Psoas muscle (tissue), 7 donors: ENCODE measurements at regions not wholly inside any gene's neighbourhood (a gene's known extent, or its start where the extent isn't known, plus 50 kb on each side); places are given as distances from the start of the nearest gene placed in this dataset.

ENCODE experiments used
- ATAC-seq, 4 donors: fragments of 200-7000 bp; cut with Tn5 transposase; one replicate each; pipeline ENCODE4 v1.9.1; 2020; ENCODE audit warnings: moderate library complexity in 3 of 4, mild to moderate bottlenecking in 2 of 4
- DNase-seq, 2 donors: peaks; one replicate each; pipeline ENCODE4 v3.0.0-alpha.2; 2020
- H3K27ac ChIP-seq: fragments of 200-600 bp; one replicate; pipeline ENCODE4 v1.8.0; 2022
- H3K27me3 ChIP-seq, 3 donors: fragments of 200-600 bp in 1 of 3; one replicate each; pipeline versions ENCODE4 v1.6.1 to v1.8.0; 2013 to 2022; ENCODE audit warnings: low read length in 2 of 3, mild to moderate bottlenecking in 2 of 3, moderate library complexity in 1 of 3; ENCODE audit not compliant: insufficient read depth in 3 of 3
- H3K36me3 ChIP-seq, 2 donors: fragments of 200-600 bp in 1 of 2; one replicate each; pipeline versions ENCODE4 v1.6.1 to v1.8.0; 2013 to 2022; ENCODE audit warnings: low read depth in 1 of 2, mild to moderate bottlenecking in 1 of 2, moderate library complexity in 1 of 2; ENCODE audit not compliant: insufficient read depth in 1 of 2
- H3K4me1 ChIP-seq: fragments of 200-600 bp; one replicate; pipeline ENCODE4 v1.8.0; 2022
- H3K4me3 ChIP-seq: fragments of 200-600 bp; one replicate; pipeline ENCODE4 v1.8.0; 2022; ENCODE audit warnings: mild to moderate bottlenecking
- H3K9me3 ChIP-seq: fragments of 200-600 bp; one replicate; pipeline ENCODE4 v1.8.0; 2022
- CTCF ChIP-seq: fragments of 200-600 bp; IDR thresholded peaks from one replicate; pipeline ENCODE4 v1.8.0; 2022; ENCODE audit warnings: antibody characterized with exemption
- WGBS, 3 donors: extraction: QIAGEN DNeasy Blood & Tissue Kit; methylation state at CpG; one replicate each; pipeline versions ENCODE4 v1.1.6 to v1.1.7; 2013; 5-methylcytosine and 5-hydroxymethylcytosine counted together
- intact Hi-C, 2 donors: fragments of 100-400 bp; cut with DNase I; formaldehyde crosslinking; loops; one replicate each; pipeline versions ENCODE4 v1.11.0 to v1.14.2; 2022
- donor health status: healthy with polysubstance abuse.
- donor health status: DM: no; HTN: no; CAD: no; lungs with moderate emphysema.
- donor health status: Bipolar disorder and iron deficiency.
- donor health status: healthy.
- donor health status: DM: yes; HTN: yes; CAD: no.
- donor health status: DM: no; HTN: no; CAD: no.
- donor health status: DM: yes; HTN: yes; CAD: no.

DNA sequence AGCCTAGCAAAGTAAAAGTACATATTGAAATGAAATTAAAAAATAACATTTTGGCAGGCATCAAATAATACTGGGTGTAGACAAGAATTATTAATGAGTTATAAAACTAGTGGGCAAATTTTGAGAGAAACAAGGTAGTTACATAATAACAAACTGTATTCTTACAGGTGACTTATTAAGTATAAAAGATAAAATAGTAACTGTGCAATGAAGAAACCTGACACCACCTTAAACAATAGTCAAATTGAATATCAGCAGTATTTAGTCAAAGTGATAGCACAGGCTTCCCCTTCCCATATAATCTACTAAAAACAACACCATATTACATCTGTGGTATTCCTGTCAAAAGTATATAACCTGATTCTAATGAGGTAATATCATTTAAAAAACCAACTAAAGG is 1099.8 kb upstream of the CRIM1 start:
- no peak overlapping the region for H3K4me3 ChIP-seq
- no peaks in the 10 kb centered on the region for H3K36me3 ChIP-seq
- intact Hi-C loops: no loop called here
- ATAC-seq (no peak), DNase-seq (no peak)
- no peaks in the 10 kb centered on the region for H3K9me3 ChIP-seq
- H3K4me1 ChIP-seq: no peaks in the 10 kb centered on the region
- H3K27ac ChIP-seq: no peak overlapping the region
- no peak for TF ChIP-seq CTCF
- no peaks in the 10 kb centered on the region for H3K27me3 ChIP-seq

DNA sequence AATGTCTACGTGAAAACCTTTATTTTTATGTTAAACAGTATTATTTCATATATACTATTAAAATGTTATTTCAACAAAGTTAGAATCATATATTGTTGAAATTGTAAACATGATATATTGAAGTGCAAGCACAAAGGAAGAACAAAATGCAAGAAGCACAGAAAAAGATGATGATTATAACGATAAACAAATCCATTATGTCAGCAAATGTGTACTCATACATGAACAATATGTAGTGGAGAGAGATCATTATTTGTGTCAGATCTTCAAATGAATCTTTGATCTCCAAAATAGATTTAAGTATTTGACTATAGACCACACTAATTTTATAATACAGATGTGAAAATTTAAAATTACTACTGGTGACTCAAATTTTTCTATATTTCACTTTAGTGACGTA is 1104.4 kb upstream of the CRIM1 start:
- H3K27ac ChIP-seq: no peak overlapping the region
- no peak for TF ChIP-seq CTCF
- ATAC-seq (no peak), DNase-seq (no peak)
- WGBS, 3 donors: 81 to 85% (median 83%) methylated on average over 3 of the region's 3 CpGs
- no peaks in the 10 kb centered on the region for H3K27me3 ChIP-seq
- no peak overlapping the region for H3K4me3 ChIP-seq
- intact Hi-C loops: no loop called here
- no peaks in the 10 kb centered on the region for H3K4me1 ChIP-seq
- H3K36me3 ChIP-seq: no peaks in the 10 kb centered on the region
- no peaks in the 10 kb centered on the region for H3K9me3 ChIP-seq

DNA sequence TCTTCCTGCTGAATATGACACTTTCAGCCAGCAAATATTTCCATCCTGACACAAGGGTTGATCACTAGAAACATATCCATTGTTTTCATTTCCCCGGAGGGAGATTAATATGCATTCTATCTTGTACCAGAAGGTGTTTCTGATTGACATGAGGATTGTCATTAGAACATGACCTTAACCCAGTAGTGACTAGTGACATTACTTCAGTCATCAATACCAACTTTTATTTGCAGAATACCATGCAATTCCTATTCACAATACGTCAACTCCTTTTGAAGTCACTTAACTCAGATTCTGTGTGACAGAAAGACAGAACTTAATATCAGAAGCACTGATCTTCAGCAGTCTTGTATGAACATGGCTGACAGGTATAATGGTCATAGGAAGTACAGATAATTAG is 1108.9 kb upstream of the CRIM1 start:
- Histone ChIP-seq H3K36me3 (no peaks in the 10 kb centered on the region), H3K9me3 (no peaks in the 10 kb centered on the region), H3K27ac (no peak overlapping the region), H3K4me1 (no peaks in the 10 kb centered on the region), H3K4me3 (no peak overlapping the region), H3K27me3 (no peaks in the 10 kb centered on the region)
- 75 to 82% (median 77%) methylated on average over 2 of the region's 2 CpGs for WGBS, 3 donors
- intact Hi-C loops: no loop called here
- no peak for ATAC-seq
- TF ChIP-seq CTCF: no peak
- no peak for DNase-seq

DNA sequence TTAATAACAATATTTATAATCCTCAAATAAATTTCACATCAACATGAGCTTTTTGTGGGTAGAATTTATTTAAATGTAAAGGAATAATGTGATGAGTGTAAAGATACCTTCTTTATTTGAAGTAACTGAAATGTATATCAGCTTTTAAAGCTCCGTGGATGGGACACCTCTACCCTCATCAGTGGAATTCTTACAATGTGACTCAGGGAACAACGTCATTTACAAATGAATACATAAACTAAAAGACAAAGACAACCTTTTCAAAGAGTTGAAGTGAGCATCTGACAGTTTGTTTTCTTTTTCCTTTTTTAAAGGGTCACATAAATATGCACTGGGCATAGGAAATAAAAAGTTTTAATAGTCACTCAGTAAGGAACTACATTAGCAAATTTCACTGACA is 1127.0 kb upstream of the CRIM1 start:
- ATAC-seq: no peak
- intact Hi-C loops: no loop called here

More for the DNA sequence above, 1127.0 kb upstream of the CRIM1 start:
- no peaks in the 10 kb centered on the region for H3K9me3 ChIP-seq
- no peaks in the 10 kb centered on the region for H3K36me3 ChIP-seq
- H3K4me3 ChIP-seq: no peak overlapping the region
- H3K4me1 ChIP-seq: no peaks in the 10 kb centered on the region
- no peak overlapping the region for H3K27ac ChIP-seq
- 19 to 29% (median 19%) methylated on average over 2 of the region's 2 CpGs for WGBS, 3 donors
- no peak for DNase-seq
- TF ChIP-seq CTCF: no peak
- H3K27me3 ChIP-seq: no peaks in the 10 kb centered on the region
